Upper lobe of left lung (tissue), 4 donors: ENCODE measurements at regions not wholly inside any gene's neighbourhood (a gene's known extent, or its start where the extent isn't known, plus 50 kb on each side); places are given as distances from the start of the nearest gene placed in this dataset.

ENCODE experiments used
- EP300 ChIP-seq, 4 donors: sonication (generic); formaldehyde crosslinking; IDR thresholded peaks; one replicate each; pipeline ENCODE4 v1.5.1; 2017; ENCODE audit warnings: antibody characterized with exemption in 4 of 4, control low read depth in 2 of 4
- POLR2A ChIP-seq, 4 donors: fragments of 450-650 bp; IDR thresholded peaks; one replicate each; pipeline ENCODE4 v1.5.1; 2016 to 2017; ENCODE audit warnings: antibody characterized with exemption in 4 of 4, mild to moderate bottlenecking in 2 of 4
- POLR2AphosphoS5 ChIP-seq, 2 donors: sonication (generic); formaldehyde crosslinking; IDR thresholded peaks; one replicate each; pipeline ENCODE4 v1.5.1; 2017; ENCODE audit warnings: antibody characterized with exemption in 2 of 2
- TF ChIP-seq, protein P1 (sequence below), 6 experiments: fragments of 450-650 bp in 4 of 6; fragments of 200-600 bp in 2 of 6; sonication (generic) in 2 of 6; IDR thresholded peaks; one replicate each; pipeline ENCODE4 v1.5.1; 2016 to 2019; ENCODE audit warnings: antibody characterized with exemption in 6 of 6

DNA sequence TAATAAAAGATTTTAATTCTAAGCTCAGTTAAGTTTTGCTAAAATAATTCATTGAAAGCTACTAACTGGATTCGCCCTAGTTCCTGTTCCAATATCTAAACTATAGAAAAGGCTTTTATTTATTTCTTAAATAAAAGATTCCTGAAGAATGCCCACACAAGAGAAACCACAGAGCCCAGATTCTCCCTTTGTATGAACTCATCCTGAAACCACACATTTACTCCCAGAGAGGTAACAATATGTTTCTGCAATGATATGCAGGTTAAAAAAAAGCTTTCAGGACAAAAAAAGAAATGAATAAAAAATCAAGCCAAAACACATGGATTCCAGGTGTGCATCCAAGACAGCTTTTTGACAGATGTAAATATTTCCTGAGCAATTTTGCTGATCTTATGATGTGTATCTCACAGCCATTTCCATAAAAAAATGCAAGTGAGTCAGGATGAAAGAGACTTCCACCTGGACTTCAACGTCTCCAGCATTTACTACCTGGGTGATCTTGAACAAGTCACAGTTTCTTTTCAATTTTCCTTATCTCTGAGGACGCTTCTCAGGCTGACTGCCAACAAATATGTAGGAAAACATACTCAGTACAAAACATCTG lies 234.4 kb upstream of the FAT1 start:
- TF ChIP-seq, protein P1, sequence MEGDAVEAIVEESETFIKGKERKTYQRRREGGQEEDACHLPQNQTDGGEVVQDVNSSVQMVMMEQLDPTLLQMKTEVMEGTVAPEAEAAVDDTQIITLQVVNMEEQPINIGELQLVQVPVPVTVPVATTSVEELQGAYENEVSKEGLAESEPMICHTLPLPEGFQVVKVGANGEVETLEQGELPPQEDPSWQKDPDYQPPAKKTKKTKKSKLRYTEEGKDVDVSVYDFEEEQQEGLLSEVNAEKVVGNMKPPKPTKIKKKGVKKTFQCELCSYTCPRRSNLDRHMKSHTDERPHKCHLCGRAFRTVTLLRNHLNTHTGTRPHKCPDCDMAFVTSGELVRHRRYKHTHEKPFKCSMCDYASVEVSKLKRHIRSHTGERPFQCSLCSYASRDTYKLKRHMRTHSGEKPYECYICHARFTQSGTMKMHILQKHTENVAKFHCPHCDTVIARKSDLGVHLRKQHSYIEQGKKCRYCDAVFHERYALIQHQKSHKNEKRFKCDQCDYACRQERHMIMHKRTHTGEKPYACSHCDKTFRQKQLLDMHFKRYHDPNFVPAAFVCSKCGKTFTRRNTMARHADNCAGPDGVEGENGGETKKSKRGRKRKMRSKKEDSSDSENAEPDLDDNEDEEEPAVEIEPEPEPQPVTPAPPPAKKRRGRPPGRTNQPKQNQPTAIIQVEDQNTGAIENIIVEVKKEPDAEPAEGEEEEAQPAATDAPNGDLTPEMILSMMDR (IDR thresholded peaks at IDR 0.05): no peak
- TF ChIP-seq POLR2AphosphoS5 (IDR thresholded peaks at IDR 0.05): no peak
- TF ChIP-seq POLR2A (IDR thresholded peaks at IDR 0.05): no peak
- TF ChIP-seq EP300 (IDR thresholded peaks at IDR 0.05): no peak
